Nephron progenitor cell (in vitro differentiated cells): ENCODE measurements at regions not wholly inside any gene's neighbourhood (a gene's known extent, or its start where the extent isn't known, plus 50 kb on each side); places are given as distances from the start of the nearest gene placed in this dataset.

ENCODE experiments used
- DNase-seq: peaks from one replicate; pipeline ENCODE4 v3.0.0; 2021
- H3K27ac Mint-ChIP-seq: 2 replicates; pipeline ENCODE4 v1.8.0; 2021; ENCODE audit warnings: mild to moderate bottlenecking, moderate library complexity, mixed read lengths
- H3K27me3 Mint-ChIP-seq: 2 replicates; pipeline ENCODE4 v1.8.0; 2021; ENCODE audit warnings: mild to moderate bottlenecking, low read depth, mixed read lengths; ENCODE audit not compliant: poor library complexity
- H3K36me3 Mint-ChIP-seq: 2 replicates; pipeline ENCODE4 v1.8.0; 2021; ENCODE audit warnings: low read depth, mixed read lengths
- H3K4me1 Mint-ChIP-seq: 2 replicates; pipeline ENCODE4 v1.8.0; 2021; ENCODE audit warnings: mixed read lengths
- H3K4me3 Mint-ChIP-seq: 2 replicates; pipeline ENCODE4 v1.8.0; 2021; ENCODE audit warnings: mild to moderate bottlenecking, moderate library complexity, mixed read lengths
- H3K9me3 Mint-ChIP-seq: 2 replicates; pipeline ENCODE4 v1.8.0; 2021; ENCODE audit warnings: mild to moderate bottlenecking, moderate library complexity, mixed read lengths
- TF ChIP-seq, protein P1 (sequence below): fragments of 200-600 bp; sonication (generic); IDR thresholded peaks from 2 replicates; pipeline ENCODE4 v1.5.0; 2021; ENCODE audit warnings: antibody characterized with exemption

DNA sequence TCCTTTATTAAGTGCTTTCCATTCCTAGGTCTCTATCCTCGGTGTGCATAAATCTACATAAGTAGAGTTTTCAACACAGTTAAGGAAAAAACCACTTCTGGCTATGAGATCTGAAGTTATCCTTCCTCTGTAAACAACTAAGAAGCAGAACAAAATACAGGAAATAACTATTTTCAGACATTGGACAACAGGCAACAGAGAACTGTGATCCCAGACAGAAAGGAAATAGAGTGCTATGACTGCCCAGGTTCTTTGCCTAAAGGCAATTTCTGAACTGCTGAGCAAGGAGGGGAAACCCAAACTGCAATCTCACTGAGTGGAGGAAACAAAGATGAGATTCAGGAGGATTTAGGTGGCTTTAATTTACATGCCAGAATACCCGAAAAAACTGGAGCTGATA is 285.4 kb downstream of the SNX13 start:
- Mint-ChIP-seq H3K27ac (no peak overlapping the region), H3K9me3 (no peaks in the 10 kb centered on the region), H3K4me1 (no peaks in the 10 kb centered on the region), H3K36me3 (no peaks in the 10 kb centered on the region), H3K4me3 (no peak overlapping the region), H3K27me3 (no peaks in the 10 kb centered on the region)
- TF ChIP-seq, protein P1, sequence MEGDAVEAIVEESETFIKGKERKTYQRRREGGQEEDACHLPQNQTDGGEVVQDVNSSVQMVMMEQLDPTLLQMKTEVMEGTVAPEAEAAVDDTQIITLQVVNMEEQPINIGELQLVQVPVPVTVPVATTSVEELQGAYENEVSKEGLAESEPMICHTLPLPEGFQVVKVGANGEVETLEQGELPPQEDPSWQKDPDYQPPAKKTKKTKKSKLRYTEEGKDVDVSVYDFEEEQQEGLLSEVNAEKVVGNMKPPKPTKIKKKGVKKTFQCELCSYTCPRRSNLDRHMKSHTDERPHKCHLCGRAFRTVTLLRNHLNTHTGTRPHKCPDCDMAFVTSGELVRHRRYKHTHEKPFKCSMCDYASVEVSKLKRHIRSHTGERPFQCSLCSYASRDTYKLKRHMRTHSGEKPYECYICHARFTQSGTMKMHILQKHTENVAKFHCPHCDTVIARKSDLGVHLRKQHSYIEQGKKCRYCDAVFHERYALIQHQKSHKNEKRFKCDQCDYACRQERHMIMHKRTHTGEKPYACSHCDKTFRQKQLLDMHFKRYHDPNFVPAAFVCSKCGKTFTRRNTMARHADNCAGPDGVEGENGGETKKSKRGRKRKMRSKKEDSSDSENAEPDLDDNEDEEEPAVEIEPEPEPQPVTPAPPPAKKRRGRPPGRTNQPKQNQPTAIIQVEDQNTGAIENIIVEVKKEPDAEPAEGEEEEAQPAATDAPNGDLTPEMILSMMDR: no peak
- DNase-seq: no peak

DNA sequence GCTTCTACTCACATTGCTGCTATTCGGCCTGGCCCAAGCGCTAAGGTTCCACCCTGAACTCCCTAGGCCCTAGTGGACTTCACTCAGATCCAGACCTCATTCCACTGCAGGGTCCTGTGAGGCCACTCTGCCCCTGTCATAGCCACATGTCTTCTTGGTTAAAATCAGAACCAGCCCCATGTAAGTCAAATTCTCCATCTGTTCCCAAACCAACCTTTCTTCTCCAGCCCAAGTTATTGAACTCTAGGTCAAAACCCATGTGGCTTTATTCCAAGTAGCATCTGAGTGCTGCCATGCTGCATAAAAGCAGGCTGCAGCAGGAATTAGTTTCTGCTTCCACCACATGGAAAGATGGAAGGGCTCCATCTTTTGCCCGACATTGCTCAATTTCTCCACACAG is 281.2 kb downstream of the SNX13 start:
- Mint-ChIP-seq H3K9me3 (no peaks in the 10 kb centered on the region), H3K4me3 (no peak overlapping the region), H3K36me3 (no peaks in the 10 kb centered on the region), H3K27me3 (no peaks in the 10 kb centered on the region), H3K27ac (no peak overlapping the region), H3K4me1 (no peaks in the 10 kb centered on the region)
- DNase-seq: no peak
- TF ChIP-seq, protein P1: no peak

DNA sequence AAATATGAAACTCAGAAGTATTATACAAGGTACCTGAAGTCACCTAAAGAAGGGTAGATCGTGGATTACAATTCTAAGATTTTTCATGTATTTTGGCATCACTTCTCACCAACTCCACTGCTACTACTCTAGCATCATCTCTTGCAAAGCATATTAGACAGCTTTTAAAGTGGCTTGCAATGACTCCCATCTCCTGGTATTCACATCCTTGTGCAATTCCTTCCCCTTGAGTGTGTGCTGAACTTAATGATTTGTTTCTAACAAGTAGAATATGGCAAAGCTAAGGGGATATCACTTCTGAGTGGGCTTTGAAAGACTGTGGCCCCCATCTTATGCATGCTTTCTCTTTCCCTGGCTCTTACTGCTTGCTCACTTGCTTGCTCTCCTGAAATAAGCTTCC is 280.2 kb downstream of the SNX13 start:
- Mint-ChIP-seq H3K27ac (no peak overlapping the region), H3K4me1 (no peaks in the 10 kb centered on the region), H3K36me3 (no peaks in the 10 kb centered on the region), H3K9me3 (no peaks in the 10 kb centered on the region), H3K4me3 (no peak overlapping the region), H3K27me3 (no peaks in the 10 kb centered on the region)
- no peak for DNase-seq
- TF ChIP-seq, protein P1: no peak

DNA sequence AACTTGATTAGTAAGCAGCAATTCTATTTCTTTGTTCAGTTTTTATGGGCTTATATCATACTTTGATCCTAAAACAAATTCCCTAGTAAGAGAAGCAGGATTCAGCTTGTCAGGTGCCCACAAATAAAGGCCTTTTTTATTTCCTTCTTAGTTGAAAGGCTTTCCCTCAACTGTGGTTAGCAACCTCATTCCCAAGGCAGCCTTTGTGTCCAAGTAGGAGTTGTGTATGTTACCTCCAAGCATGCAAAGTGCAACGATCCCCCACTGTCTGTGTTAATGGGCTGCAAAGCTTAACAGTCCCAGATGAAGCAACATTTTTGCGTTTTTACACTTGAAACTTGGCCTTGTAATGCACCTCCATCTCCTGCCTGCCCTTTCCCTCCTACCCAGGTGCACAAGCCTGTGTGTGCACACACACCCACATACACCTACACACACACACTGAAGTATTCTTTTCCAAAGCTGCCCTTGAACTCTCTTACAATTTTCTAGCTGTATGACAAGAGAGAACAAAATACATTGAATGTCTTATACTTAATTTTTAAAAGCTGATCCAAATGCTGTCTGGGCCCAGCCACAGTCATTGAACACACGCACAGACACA is 278.2 kb downstream of the SNX13 start:
- H3K27me3 Mint-ChIP-seq: no peaks in the 10 kb centered on the region
- no peak overlapping the region for H3K27ac Mint-ChIP-seq
- no peaks in the 10 kb centered on the region for H3K4me1 Mint-ChIP-seq

DNA sequence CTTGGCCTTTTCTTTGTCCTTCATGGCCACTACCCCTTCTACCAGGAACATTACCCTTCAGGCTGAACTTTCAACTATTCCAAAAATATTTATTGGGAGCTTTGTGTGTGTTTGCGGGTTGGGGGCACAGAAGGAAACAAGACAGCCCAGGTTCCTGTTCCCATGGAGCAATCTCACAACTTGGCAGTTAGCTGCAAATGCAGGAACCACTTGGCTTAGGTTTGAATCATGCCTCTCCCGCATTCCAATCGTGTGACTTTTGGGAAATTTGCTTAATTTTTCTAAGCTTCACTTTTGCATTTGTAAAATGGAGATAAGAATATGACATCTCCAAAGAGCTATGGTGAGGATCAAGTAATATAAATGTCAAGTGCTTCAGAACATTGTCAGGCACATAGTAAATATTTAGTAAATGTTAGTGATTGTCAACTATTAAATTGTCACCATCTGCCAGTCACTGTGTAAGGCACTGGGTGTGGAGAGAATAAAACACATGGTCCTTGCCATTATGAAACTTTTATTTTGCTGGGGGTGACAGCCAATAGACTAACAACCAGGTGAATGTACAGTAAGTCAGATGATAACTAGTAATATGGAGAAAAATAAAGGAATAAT is 277.1 kb downstream of the SNX13 start:
- DNase-seq: no peak
- no peaks in the 10 kb centered on the region for H3K4me1 Mint-ChIP-seq
- no peaks in the 10 kb centered on the region for H3K9me3 Mint-ChIP-seq
- no peak overlapping the region for H3K27ac Mint-ChIP-seq
- TF ChIP-seq, protein P1: no peak
- no peaks in the 10 kb centered on the region for H3K27me3 Mint-ChIP-seq
- H3K4me3 Mint-ChIP-seq: no peak overlapping the region
- no peaks in the 10 kb centered on the region for H3K36me3 Mint-ChIP-seq

More for the DNA sequence above, 278.2 kb downstream of the SNX13 start:
- H3K4me3 Mint-ChIP-seq: no peak overlapping the region
- DNase-seq: no peak
- no peaks in the 10 kb centered on the region for H3K36me3 Mint-ChIP-seq
- H3K9me3 Mint-ChIP-seq: no peaks in the 10 kb centered on the region
- TF ChIP-seq, protein P1: no peak

DNA sequence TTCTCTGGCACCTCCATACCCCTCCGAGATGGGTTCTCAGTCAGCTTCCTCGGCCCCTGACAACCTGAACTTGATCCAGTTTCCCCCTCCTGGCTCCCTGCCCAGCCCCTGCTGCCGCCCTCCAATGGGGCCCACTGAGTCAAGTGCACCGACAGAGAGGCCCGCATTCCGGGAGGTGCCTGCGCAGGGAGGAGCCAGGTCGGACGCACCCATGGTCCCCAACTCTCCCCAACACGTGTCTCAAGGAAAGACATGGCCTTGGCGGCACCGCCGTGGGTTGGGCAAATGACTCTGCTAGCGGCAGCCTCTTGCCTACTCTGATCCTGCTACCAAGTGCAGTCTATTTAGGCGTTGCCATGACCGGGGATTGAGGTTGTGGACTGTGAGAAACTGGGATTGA is 275.3 kb downstream of the SNX13 start:
- Mint-ChIP-seq H3K4me3 (no peak overlapping the region), H3K27ac (no peak overlapping the region), H3K36me3 (no peaks in the 10 kb centered on the region), H3K27me3 (no peaks in the 10 kb centered on the region), H3K4me1 (no peaks in the 10 kb centered on the region), H3K9me3 (no peaks in the 10 kb centered on the region)
- TF ChIP-seq, protein P1: no peak
- DNase-seq: no peak
